Mesothelial cell of epicardium (in vitro differentiated cells): ENCODE measurements at regions not wholly inside any gene's neighbourhood (a gene's known extent, or its start where the extent isn't known, plus 50 kb on each side); places are given as distances from the start of the nearest gene placed in this dataset.

Experiments
- DNase-seq, 2 experiments: peaks; one replicate each; pipeline ENCODE4 v3.0.0; 2021; ENCODE audit warnings: low spot score in 2 of 2; ENCODE audit not compliant: unreplicated experiment in 2 of 2
- H3K27ac Mint-ChIP-seq: 2 replicates; pipeline ENCODE4 v1.8.0; 2021; ENCODE audit warnings: mixed read lengths
- H3K27me3 Mint-ChIP-seq: 2 replicates; pipeline ENCODE4 v1.8.0; 2021; ENCODE audit warnings: low read depth, mixed read lengths
- H3K36me3 Mint-ChIP-seq: 2 replicates; pipeline ENCODE4 v1.8.0; 2021; ENCODE audit warnings: mixed read lengths
- H3K4me1 Mint-ChIP-seq: 2 replicates; pipeline ENCODE4 v1.8.0; 2021; ENCODE audit warnings: mixed read lengths
- H3K4me3 Mint-ChIP-seq: 2 replicates; pipeline ENCODE4 v1.8.0; 2021; ENCODE audit warnings: mild to moderate bottlenecking, moderate library complexity, mixed read lengths
- H3K9me3 Mint-ChIP-seq: 2 replicates; pipeline ENCODE4 v1.8.0; 2021; ENCODE audit warnings: mixed read lengths
- CTCF ChIP-seq: fragments of 200-600 bp; sonication (generic); IDR thresholded peaks from one replicate; pipeline ENCODE4 v1.5.0; 2021; ENCODE audit warnings: antibody characterized with exemption; ENCODE audit not compliant: unreplicated experiment

GRCh38 chr20:48047447-48047846, 262.2 kb upstream of the SULF2 start:
- peaks cover 13% of the 10 kb centered on the region for H3K9me3 Mint-ChIP-seq
- H3K4me3 Mint-ChIP-seq, result no peak overlapping the region
- no peak for DNase-seq
- no peak for TF ChIP-seq CTCF
- H3K4me1 Mint-ChIP-seq, result peaks cover 10% of the 10 kb centered on the region
- H3K36me3 Mint-ChIP-seq, result no peaks in the 10 kb centered on the region
- peaks cover 40% of the 10 kb centered on the region for H3K27me3 Mint-ChIP-seq
- no peak overlapping the region for H3K27ac Mint-ChIP-seq

GRCh38 chr20:48042628-48043027, 257.3 kb upstream of the SULF2 start:
- TF ChIP-seq CTCF, result no peak
- Mint-ChIP-seq H3K36me3 (no peaks in the 10 kb centered on the region), H3K27me3 (peaks cover 47% of the 10 kb centered on the region), H3K9me3 (peaks cover 7% of the 10 kb centered on the region), H3K4me1 (peaks cover 5% of the 10 kb centered on the region), H3K27ac (no peak overlapping the region), H3K4me3 (no peak overlapping the region)
- no peak for DNase-seq

- no peak overlapping the region for H3K4me3 Mint-ChIP-seq
- H3K27me3 Mint-ChIP-seq, result peaks cover 43% of the 10 kb centered on the region
- H3K27ac Mint-ChIP-seq, result no peak overlapping the region
- H3K9me3 Mint-ChIP-seq, result peaks cover 7% of the 10 kb centered on the region
- H3K4me1 Mint-ChIP-seq, result peaks cover 5% of the 10 kb centered on the region
- DNase-seq, result no peak
- TF ChIP-seq CTCF, result no peak
- no peaks in the 10 kb centered on the region for H3K36me3 Mint-ChIP-seq
Measured at GRCh38 chr20:48041078-48041780, 255.9 kb upstream of the SULF2 start.

- TF ChIP-seq CTCF, result no peak
- no peak overlapping the region for H3K27ac Mint-ChIP-seq
- H3K36me3 Mint-ChIP-seq, result no peaks in the 10 kb centered on the region
- peaks cover 35% of the 10 kb centered on the region for H3K27me3 Mint-ChIP-seq
- H3K9me3 Mint-ChIP-seq, result peaks cover 7% of the 10 kb centered on the region
- no peak for DNase-seq
- H3K4me3 Mint-ChIP-seq, result no peak overlapping the region
- peaks cover 5% of the 10 kb centered on the region for H3K4me1 Mint-ChIP-seq
Measured at GRCh38 chr20:48040491-48040890, 255.2 kb upstream of the SULF2 start.

GRCh38 chr20:48040051-48040450, 254.8 kb upstream of the SULF2 start:
- no peak for DNase-seq
- H3K36me3 Mint-ChIP-seq, result no peaks in the 10 kb centered on the region
- H3K4me1 Mint-ChIP-seq, result peaks cover 5% of the 10 kb centered on the region
- no peak for TF ChIP-seq CTCF
- peaks cover 31% of the 10 kb centered on the region for H3K27me3 Mint-ChIP-seq
- peaks cover 10% of the 10 kb centered on the region for H3K9me3 Mint-ChIP-seq
- no peak overlapping the region for H3K27ac Mint-ChIP-seq
- no peak overlapping the region for H3K4me3 Mint-ChIP-seq
